GM12892 (cell line): ENCODE measurements at regions not wholly inside any gene's neighbourhood (a gene's known extent, or its start where the extent isn't known, plus 50 kb on each side); places are given as distances from the start of the nearest gene placed in this dataset.

Experiments used
- POLR2A ChIP-seq: IDR thresholded peaks from 2 replicates; pipeline ENCODE4 v1.6.1; 2011; ENCODE audit warnings: low read depth, low read length, control low read depth
- POLR2AphosphoS5 ChIP-seq: IDR thresholded peaks from 2 replicates; pipeline ENCODE4 v1.6.1; 2011; ENCODE audit warnings: low read depth, low read length, control low read depth

GRCh38 chr13:47159853-47160550 lies 263.1 kb upstream of the HTR2A start:
- no peak for TF ChIP-seq POLR2AphosphoS5
- TF ChIP-seq POLR2A = no peak
